ENCODE measurements at regions not wholly inside any gene's neighbourhood (a gene's known extent, or its start where the extent isn't known, plus 50 kb on each side); places are given as distances from the start of the nearest gene placed in this dataset.
A peak's percentile ranks its signal among the peaks of the same experiment; 100 is the strongest.
"Not testable (repeated sequence)": the region's sequence is repeated elsewhere in the genome, so short reads cannot be mapped to it uniquely, and the experiment has no call there.

DNA sequence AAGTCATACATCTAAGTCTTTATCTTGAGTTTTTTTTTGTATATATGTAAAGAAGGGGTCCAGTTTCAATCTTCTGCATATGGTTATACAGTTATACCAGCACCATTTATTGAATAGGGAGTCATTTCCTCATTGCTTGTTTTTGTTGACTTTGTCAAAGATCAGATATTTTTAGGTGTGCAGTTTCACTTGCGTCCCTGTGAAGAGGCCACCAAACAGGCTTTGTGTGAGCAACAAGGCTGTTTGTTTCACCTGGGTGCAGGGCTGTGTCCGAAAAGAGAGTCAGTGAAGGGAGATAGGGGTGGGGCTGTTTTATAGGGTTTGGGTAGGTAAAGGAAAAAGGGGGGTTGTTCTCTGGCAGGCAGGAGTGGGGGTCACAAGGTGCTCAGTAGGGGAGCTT lies 663.2 kb upstream of the BCHE start:
- DNase-seq: not testable (repeated sequence)

GRCh38 chr3:166499636-166500035 lies 662.4 kb upstream of the BCHE start:
- DNase-seq: no peak

DNA sequence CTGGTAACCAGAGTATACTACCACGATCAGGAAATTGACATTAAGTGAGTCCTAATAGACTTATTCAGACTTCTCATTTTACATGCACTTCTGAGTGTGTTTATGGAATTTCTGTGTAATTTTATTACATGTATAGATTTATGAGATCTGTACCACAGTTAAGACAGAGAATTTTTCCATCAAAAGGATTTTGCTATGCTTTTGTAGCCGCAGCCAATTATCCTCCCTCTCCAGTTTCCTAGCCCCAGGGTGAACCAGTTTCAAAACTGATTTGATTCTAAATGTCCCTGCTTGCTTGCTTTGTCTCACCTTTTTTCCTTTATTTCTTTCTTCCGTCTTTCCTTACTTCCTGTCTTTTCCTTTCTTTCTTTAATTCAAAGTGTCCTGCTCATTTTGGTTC lies 661.2 kb upstream of the BCHE start:
- DNase-seq: no peak

DNA sequence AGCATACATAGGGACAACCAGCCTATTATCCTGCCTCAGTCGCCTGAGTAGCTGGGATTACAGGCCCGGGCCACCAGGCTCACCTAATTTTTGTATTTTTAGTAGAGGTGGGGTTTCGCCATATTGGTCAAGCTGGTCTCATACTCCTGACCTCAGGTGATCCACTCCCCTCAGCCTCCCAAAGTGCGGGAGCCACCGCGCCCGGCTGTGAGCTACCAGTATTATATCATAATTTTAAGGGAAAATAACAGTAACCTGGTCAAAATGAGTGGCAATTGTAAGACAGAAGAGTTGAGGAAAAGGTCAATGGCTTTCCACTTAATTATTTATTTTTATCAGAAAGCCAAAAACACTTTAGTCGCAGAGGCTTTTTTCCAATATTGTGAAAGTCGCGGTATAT lies 652.6 kb upstream of the BCHE start:
- DNase-seq: no peak

DNA sequence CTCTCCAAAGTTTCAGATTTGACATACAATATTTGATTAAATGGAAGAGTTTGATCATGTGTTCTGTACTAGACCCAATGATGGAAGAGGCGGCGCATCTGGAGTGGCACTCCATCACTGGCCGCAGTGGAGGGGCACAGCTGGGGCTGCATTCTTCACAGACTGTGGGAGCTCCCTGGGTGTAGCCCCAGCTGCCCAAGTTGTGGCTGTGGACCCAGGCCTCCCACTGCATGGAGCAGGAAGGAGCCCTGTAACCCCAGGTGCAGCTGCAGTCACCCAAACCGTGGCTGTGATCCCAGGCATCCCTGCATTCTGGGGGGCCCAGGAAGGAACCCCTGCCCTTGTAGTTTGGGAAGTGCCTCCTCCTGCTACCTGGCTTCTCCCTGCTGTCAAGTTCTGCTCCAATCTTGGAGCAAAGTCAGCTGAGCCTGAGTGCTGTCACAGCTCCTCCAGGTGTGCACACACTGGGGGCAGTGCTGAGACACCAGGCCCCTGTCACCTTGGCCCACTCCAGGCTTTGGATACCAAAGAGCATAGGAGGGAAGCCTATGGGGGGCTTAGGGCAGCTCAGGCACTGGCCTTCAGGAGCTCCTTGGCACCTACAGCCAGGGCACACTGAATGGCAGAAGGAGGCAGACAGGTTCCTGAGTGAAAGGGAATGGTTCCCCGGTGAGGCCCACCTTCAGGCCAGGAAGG lies 651.9 kb upstream of the BCHE start:
- DNase-seq: no peak

DNA sequence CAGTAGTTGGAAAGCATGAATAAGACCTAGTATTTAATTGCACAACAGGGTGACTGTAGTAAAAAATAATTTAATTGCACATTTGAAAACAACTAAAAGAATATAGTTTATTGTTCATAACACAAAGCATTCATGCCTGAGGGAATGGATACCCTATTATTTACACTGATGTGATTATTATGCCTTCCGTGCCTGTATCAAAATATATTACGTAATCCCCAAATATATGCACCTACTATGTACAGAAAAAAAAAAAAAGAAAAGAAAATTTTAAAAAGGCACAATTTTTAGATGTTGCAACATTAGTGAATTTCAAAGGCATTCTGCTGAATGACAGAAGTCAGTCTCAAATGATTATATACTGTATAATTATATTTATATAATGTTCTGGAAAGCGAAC lies 647.2 kb upstream of the BCHE start:
- no peak for DNase-seq

DNA sequence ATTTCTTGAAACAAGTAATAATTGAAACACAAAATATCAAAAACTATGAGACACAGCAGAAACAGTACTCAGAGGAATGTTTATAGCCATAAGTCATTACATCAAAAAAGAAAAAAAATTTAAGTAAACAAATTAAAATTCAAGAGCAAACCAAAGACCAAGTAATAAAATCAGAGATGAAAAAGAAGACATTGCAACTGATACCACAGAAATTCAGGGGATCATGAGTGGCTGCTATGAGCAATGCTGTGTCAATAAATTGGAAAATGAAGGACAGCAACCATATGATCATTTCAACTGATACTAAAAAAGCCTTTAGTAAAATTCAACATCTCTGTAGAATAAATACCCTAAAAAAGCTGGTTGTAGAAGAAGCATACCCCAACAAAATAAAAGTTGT lies 644.1 kb upstream of the BCHE start:
- no peak for DNase-seq

DNA sequence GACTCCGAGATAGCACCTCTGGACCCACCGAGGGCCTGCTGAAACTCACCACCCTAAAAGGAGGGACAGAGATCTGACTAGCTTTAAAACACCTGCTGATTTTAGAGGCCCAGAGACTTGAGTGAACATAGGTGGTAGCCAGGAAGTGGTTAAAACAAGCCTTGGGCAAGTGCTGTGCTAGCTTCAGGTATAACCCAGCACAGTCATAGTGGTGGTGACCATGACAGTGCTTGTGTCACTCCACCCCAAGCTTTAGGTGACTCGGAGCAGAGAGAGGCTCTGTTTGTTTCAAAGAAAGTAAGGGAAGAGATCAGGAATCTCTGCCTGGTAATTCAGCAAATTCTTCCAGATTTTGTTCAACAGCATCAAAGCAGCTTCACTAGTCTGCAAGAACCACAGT lies 641.1 kb upstream of the BCHE start:
- no peak for DNase-seq

DNA sequence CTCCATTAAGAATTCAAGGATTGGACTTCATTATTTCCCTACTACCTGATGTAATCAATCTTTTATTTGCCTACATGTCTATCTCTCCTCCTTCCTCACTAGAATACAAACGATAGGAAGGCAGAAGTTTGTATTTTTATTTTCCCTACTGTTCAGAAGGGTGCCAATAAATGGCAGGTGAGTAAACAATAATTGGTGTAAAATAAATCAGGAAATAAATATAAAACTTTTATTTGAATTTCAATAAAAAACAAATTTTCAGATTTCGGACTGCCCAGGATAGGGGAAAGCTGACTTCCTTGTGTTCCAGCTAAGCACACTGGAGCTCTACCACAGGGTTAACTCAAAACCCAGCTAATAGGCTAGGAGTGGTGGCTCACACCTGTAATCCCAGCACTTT lies 636.3 kb upstream of the BCHE start:
- DNase-seq: no peak

GRCh38 chr3:166472015-166472414 lies 634.8 kb upstream of the BCHE start:
- DNase-seq: no peak

DNA sequence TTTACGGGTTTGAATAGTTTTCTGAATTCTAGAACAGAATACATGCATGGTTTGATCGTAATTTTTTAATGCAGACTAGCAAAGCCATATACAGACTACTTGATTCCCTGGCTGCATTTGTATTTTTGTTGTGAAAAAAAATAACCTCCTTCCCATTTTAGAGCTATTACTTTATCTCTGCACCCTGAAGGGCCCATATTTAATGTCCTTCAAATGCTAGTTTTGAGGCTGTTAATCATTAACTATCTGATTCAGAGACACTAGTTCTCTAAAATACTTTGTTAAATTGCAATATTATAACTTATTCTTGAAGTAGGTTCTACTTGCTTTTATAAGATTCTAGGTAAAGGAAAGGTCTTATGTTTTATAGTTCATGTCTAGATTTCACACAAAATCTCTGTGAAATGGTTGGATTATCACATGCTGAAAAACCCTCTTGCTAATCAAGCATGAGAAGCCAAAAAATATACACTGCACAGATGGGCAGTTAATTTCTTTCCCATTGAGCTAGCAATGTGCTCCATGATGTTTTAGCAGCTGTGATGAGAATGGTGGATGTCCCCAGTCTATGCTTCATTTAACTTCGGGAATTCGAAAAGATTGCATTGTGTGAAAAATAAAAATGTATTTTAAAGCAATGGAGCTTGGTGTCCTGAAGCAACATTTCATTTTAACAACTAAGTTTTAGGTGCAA lies 634.0 kb upstream of the BCHE start:
- DNase-seq: no peak

- DNase-seq: no peak
These were observed 625.8 kb upstream of the BCHE start for GRCh38 chr3:166462891-166463470.

GRCh38 chr3:166461626-166462025 lies 624.4 kb upstream of the BCHE start:
- no peak for DNase-seq

GRCh38 chr3:166457382-166457781 lies 620.2 kb upstream of the BCHE start:
- DNase-seq: no peak

DNA sequence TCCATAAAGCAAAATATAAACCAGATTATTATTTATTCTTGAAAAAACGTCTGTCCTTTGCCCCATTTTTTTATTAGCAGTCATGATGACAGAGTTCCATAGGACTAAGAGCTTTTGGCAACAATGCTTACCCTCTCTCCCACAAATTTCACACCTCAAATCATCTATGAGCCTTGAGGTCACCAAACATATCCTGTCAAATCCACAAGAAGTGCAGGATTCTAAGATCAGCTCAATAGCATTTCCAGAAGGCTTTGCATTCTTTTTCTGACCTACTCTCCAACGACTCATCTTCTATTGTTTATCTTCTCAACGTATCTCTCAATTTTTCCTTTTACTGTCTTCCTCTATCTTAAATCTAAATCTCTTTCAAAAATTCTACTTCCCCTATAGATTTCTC lies 619.1 kb upstream of the BCHE start:
- DNase-seq: no peak

GRCh38 chr3:166455744-166456143 lies 618.5 kb upstream of the BCHE start:
- DNase-seq: no peak

DNA sequence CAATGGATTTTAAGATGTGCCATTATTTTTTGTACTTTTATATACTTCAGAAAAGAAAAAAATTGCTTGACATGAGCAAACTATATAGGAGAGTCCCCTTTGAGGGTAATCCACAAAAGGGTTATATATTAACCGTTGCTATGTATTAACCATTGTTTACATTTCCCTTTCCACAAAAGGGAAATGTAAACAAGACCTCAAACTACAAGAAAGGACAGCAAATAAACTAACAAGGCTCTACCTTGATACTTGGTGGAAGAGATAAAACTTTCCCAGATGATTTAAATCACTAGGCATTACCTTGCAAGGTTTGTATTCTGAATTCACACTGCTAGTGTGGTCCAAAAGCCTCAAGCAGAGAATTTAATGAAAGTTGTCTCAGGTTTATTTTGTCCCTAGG lies 616.3 kb upstream of the BCHE start:
- DNase-seq: no peak

- no peak for DNase-seq
These were observed 614.8 kb upstream of the BCHE start for GRCh38 chr3:166451997-166452396.

- no peak for DNase-seq
These were observed 610.3 kb upstream of the BCHE start for GRCh38 chr3:166447513-166447912.

DNA sequence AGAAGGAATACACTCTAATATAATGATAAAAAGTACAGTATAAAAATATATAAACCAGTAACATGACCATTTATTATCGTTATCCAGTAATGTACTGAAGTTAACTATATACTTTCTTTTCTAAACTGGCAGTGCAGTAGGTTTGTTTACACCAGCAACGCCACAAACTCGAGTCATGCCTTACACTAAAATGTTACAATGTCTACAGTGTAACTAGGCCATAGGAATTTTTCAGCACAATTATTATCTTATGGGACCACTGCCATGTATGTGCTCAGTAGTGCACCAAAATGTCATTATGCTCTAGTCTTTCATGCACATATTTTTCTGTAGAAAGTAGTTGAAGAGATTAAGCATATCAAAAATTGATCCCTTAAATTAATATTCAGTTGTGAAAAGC lies 609.8 kb upstream of the BCHE start:
- no peak for DNase-seq

DNA sequence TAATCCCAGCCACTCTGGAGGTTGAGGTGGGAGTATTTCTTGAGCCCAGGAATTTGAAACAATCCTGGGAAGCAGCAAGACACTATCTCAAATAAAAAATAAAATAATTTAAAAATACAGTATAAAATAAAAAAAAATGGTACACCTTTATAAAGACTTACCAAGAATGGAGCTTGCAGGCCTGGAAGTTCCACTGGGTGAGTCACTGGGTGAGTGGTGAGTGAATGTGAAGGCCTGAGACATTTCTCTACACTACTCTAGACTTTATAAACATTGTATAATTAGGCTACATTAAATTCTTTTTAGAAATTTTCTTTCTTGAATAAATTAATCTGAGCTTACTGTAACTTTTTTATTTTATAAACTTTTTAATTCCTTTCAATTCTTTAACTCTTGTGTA lies 609.1 kb upstream of the BCHE start:
- DNase-seq: no peak

DNA sequence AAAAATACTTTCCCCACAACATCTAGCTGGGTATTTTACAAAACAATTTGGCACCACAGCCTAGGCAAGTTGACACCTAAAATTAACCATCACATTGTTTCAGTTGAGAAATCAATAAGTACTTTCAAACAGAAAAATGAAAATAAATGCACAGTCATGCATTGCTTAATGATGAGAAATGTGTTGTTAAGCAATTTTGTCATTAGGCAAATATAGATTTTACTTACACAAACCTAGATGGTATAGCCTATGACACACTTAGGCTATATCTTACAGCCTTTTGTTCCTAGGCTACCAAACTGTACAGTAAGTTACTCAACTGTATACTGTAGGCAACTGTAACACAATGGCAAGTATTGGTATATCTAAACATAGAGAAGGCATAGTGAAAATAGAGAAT lies 608.6 kb upstream of the BCHE start:
- DNase-seq: no peak

GRCh38 chr3:166444756-166445155 lies 607.5 kb upstream of the BCHE start:
- DNase-seq: no peak

GRCh38 chr3:166444336-166444735 lies 607.1 kb upstream of the BCHE start:
- peak; percentile 12 for DNase-seq

All from DMS 273 treated with DMSO at 0.1 percent for 48 hours (cell line).